H9 (cell line): ENCODE measurements at regions not wholly inside any gene's neighbourhood (a gene's known extent, or its start where the extent isn't known, plus 50 kb on each side); places are given as distances from the start of the nearest gene placed in this dataset.

Experiments
- DNase-seq: peaks from one replicate; pipeline ENCODE4 v3.0.0-alpha.2; 2017
- H2AFZ ChIP-seq: one replicate; pipeline ENCODE4 v1.6.1; 2013; ENCODE audit warnings: mild to moderate bottlenecking, low read length, control low read depth, moderate library complexity
- H2AK5ac ChIP-seq: 2 replicates; pipeline ENCODE4 v1.6.1; 2013; ENCODE audit warnings: low read length, control low read depth, mixed read lengths; ENCODE audit not compliant: insufficient read length
- H2BK120ac ChIP-seq: one replicate; pipeline ENCODE4 v1.6.1; 2013; ENCODE audit warnings: low read depth, mild to moderate bottlenecking, low read length, control low read depth, inconsistent platforms; ENCODE audit not compliant: poor library complexity, severe bottlenecking
- H2BK12ac ChIP-seq: 2 replicates; pipeline ENCODE4 v1.6.1; 2013; ENCODE audit warnings: low read length, control low read depth, mixed read lengths, low read depth; ENCODE audit not compliant: insufficient read length
- H2BK15ac ChIP-seq: 2 replicates; pipeline ENCODE4 v1.6.1; 2013; ENCODE audit warnings: low read depth, low read length, control low read depth
- H2BK20ac ChIP-seq: one replicate; pipeline ENCODE4 v1.6.1; 2013; ENCODE audit warnings: low read depth, mild to moderate bottlenecking, low read length, control low read depth, inconsistent platforms; ENCODE audit not compliant: poor library complexity, severe bottlenecking
- H2BK5ac ChIP-seq: 2 replicates; pipeline ENCODE4 v1.6.1; 2013; ENCODE audit warnings: low read length, control low read depth, mixed read lengths; ENCODE audit not compliant: insufficient read length
- H3K14ac ChIP-seq: 2 replicates; pipeline ENCODE4 v1.6.1; 2013; ENCODE audit warnings: low read length, control low read depth; ENCODE audit not compliant: insufficient read depth
- H3K18ac ChIP-seq: 2 replicates; pipeline ENCODE4 v1.6.1; 2013; ENCODE audit warnings: low read depth, mild to moderate bottlenecking, mixed read lengths, low read length, control low read depth; ENCODE audit not compliant: insufficient read length
- H3K23ac ChIP-seq: 2 replicates; pipeline ENCODE4 v1.6.1; 2013; ENCODE audit warnings: low read length, control low read depth, mixed read lengths, low read depth; ENCODE audit not compliant: insufficient read length
- H3K23me2 ChIP-seq: 2 replicates; pipeline ENCODE4 v1.6.1; 2013; ENCODE audit warnings: low read depth, mild to moderate bottlenecking, mixed read lengths, low read length, control low read depth; ENCODE audit not compliant: insufficient read length, poor library complexity, severe bottlenecking
- H3K27ac ChIP-seq: 2 replicates; pipeline ENCODE4 v1.5.1; 2013; ENCODE audit warnings: low read length, control low read depth, mixed read lengths, low read depth; ENCODE audit not compliant: insufficient read length
- H3K27me3 ChIP-seq: 2 replicates; pipeline ENCODE4 v1.6.1; 2013; ENCODE audit warnings: low read length, control low read depth, inconsistent platforms; ENCODE audit not compliant: insufficient read depth
- H3K4ac ChIP-seq: 2 replicates; pipeline ENCODE4 v1.6.1; 2013; ENCODE audit warnings: low read depth, mild to moderate bottlenecking, control low read depth, inconsistent platforms, low read length, moderate library complexity
- H3K4me1 ChIP-seq: 2 replicates; pipeline ENCODE4 v1.6.1; 2013; ENCODE audit warnings: low read length, control low read depth, inconsistent platforms; ENCODE audit not compliant: insufficient read depth
- H3K4me2 ChIP-seq: 2 replicates; pipeline ENCODE4 v1.6.1; 2013; ENCODE audit warnings: low read length, control low read depth, mixed read lengths; ENCODE audit not compliant: insufficient read length, insufficient read depth
- H3K56ac ChIP-seq: 2 replicates; pipeline ENCODE4 v1.6.1; 2013; ENCODE audit warnings: low read depth, mild to moderate bottlenecking, mixed read lengths, low read length, control low read depth; ENCODE audit not compliant: insufficient read length
- H3K79me1 ChIP-seq: 2 replicates; pipeline ENCODE4 v1.6.1; 2013; ENCODE audit warnings: low read depth, mild to moderate bottlenecking, moderate library complexity, low read length, control low read depth, inconsistent platforms; ENCODE audit not compliant: insufficient read depth, poor library complexity, severe bottlenecking
- H3K79me2 ChIP-seq: 2 replicates; pipeline ENCODE4 v1.6.1; 2013; ENCODE audit warnings: low read length, control low read depth, inconsistent platforms; ENCODE audit not compliant: insufficient read depth
- H3K9ac ChIP-seq: 2 replicates; pipeline ENCODE4 v1.6.1; 2013; ENCODE audit warnings: low read length, control low read depth, mixed read lengths; ENCODE audit not compliant: insufficient read length; ENCODE audit errors: extremely low read depth
- H3K9me3 ChIP-seq: one replicate; pipeline ENCODE4 v1.6.1; 2013; ENCODE audit warnings: low read depth, low read length, inconsistent platforms; ENCODE audit not compliant: control insufficient read depth
- H3T11ph ChIP-seq: one replicate; pipeline ENCODE4 v1.6.1; 2013; ENCODE audit warnings: mild to moderate bottlenecking, low read length, control low read depth, inconsistent platforms
- H4K20me1 ChIP-seq: one replicate; pipeline ENCODE4 v1.6.1; 2013; ENCODE audit not compliant: control insufficient read depth, insufficient read length, insufficient read depth
- H4K5ac ChIP-seq: 2 replicates; pipeline ENCODE4 v1.6.1; 2013; ENCODE audit warnings: low read depth, mild to moderate bottlenecking, mixed read lengths, low read length, control low read depth; ENCODE audit not compliant: insufficient read length
- H4K8ac ChIP-seq: replicated peaks from 2 replicates; pipeline ENCODE4 v1.6.1; 2013; ENCODE audit warnings: low read length, control low read depth, mixed read lengths, low read depth; ENCODE audit not compliant: insufficient read length
- H4K91ac ChIP-seq: 2 replicates; pipeline ENCODE4 v1.6.1; 2013; ENCODE audit warnings: low read depth, mild to moderate bottlenecking, moderate library complexity, mixed read lengths, low read length, control low read depth; ENCODE audit not compliant: insufficient read length
- H3K27ac Mint-ChIP-seq, 3 experiments: 2 replicates in 2 of 3; 3 replicates in 1 of 3; pipeline ENCODE4 v1.8.0; 2020 to 2021; ENCODE audit warnings: mixed read lengths in 3 of 3, mild to moderate bottlenecking in 1 of 3, moderate library complexity in 1 of 3
- H3K27me3 Mint-ChIP-seq: 2 replicates; pipeline ENCODE4 v1.8.0; 2021; ENCODE audit warnings: low read depth, mild to moderate bottlenecking, moderate library complexity, mixed read lengths
- H3K36me3 Mint-ChIP-seq, 3 experiments: 2 replicates in 2 of 3; 3 replicates in 1 of 3; pipeline ENCODE4 v1.8.0; 2020 to 2021; ENCODE audit warnings: low read depth in 3 of 3, mixed read lengths in 3 of 3; ENCODE audit not compliant: insufficient read depth in 1 of 3
- H3K4me1 Mint-ChIP-seq, 2 experiments: 2 replicates each; pipeline ENCODE4 v1.8.0; 2020; ENCODE audit warnings: mixed read lengths in 2 of 2
- H3K4me3 Mint-ChIP-seq, 2 experiments: 2 replicates in 1 of 2; 3 replicates in 1 of 2; pipeline ENCODE4 v1.8.0; 2020 to 2021; ENCODE audit warnings: mild to moderate bottlenecking in 2 of 2, mixed read lengths in 2 of 2, moderate library complexity in 1 of 2
- H3K9me3 Mint-ChIP-seq, 2 experiments: 2 replicates in 1 of 2; 3 replicates in 1 of 2; pipeline ENCODE4 v1.8.0; 2020; ENCODE audit warnings: mild to moderate bottlenecking in 2 of 2, mixed read lengths in 2 of 2, moderate library complexity in 1 of 2
- CTCF ChIP-seq: fragments of 200-600 bp; sonication (generic); conservative IDR thresholded peaks from 3 replicates; pipeline ENCODE4 v1.8.0; 2021; ENCODE audit warnings: antibody characterized with exemption, mild to moderate bottlenecking
- WGBS: extraction: QIAGEN DNeasy Blood & Tissue Kit; methylation state at CpG from one replicate; pipeline ENCODE4 v1.1.7; 2013; ENCODE audit warnings: missing lambda C conversion rate, low lambda C conversion rate, mixed read lengths; ENCODE audit not compliant: insufficient read length; ENCODE audit errors: extremely low coverage; 5-methylcytosine and 5-hydroxymethylcytosine counted together

DNA sequence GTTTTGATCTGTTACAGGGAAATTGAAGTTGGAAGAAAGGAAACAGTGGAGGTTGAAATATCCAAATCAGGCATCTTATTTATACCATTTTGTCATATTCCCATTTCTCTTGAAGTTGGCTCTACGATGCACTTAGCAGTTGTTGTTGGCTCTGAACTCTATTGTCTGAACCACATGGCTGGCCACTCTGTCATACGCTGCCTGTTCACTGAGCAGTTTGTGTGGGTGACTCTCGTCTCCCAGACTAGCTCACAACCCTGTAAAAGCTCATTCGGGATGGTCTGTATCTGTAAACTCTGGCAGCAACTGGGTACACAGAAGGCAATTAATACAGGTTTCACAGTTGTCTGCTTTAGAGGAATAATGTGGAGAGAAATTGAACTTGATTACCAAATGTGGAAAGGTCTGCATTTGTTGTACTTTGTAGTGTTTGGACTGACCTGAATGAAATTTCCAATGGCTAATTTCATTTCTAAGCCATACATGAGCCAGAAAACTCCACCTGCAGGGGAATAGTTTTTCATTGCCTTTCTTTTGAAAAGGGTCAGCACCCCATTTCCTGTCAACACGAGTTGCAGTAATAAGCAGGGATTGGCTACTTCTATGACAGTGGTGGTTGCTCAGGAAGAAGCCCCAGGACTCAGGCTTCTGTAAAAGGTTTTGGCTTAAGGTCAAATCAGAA, 378.2 kb downstream of the OSR1 start:
- TF ChIP-seq CTCF = no peak
- Histone ChIP-seq H2AFZ (no peak overlapping the region), H3K79me1 (no peaks in the 10 kb centered on the region), H3T11ph (no peak overlapping the region), H3K4me1 (no peaks in the 10 kb centered on the region; the same call in 1 of the 2 replicates), H3K23me2 (no peaks in the 10 kb centered on the region), H3K4me2 (no peak overlapping the region), H2BK15ac (no peak overlapping the region), H2BK12ac (no peak overlapping the region), H3K79me2 (no peaks in the 10 kb centered on the region), H3K9me3 (no peaks in the 10 kb centered on the region), H3K23ac (no peak overlapping the region), H3K9ac (no peak overlapping the region), H4K8ac (no peak overlapping the region), H4K91ac (no peak overlapping the region), H4K20me1 (no peaks in the 10 kb centered on the region), H3K4ac (no peak overlapping the region), H4K5ac (no peak overlapping the region), H3K27ac (no peak overlapping the region), H3K14ac (no peak overlapping the region), H2BK120ac (no peak overlapping the region), H3K18ac (no peak overlapping the region), H3K56ac (no peak overlapping the region), H2AK5ac (no peak overlapping the region), H3K27me3 (no peaks in the 10 kb centered on the region), H2BK5ac (no peak overlapping the region), H2BK20ac (no peak overlapping the region)
- no CpG with 5 or more reads among the region's 5 CpGs for WGBS
- no peak overlapping the region for H3K4me3 Mint-ChIP-seq
- no peak overlapping the region; a peak in 1 of 7 replicates for H3K27ac Mint-ChIP-seq
- H3K9me3 Mint-ChIP-seq = no peaks in the 10 kb centered on the region
- H3K27me3 Mint-ChIP-seq = no peaks in the 10 kb centered on the region
- H3K36me3 Mint-ChIP-seq = no peaks in the 10 kb centered on the region
- no peak for DNase-seq
- H3K4me1 Mint-ChIP-seq = peaks cover 21 to 22% of the 10 kb centered on the region in 2 experiments
